HG03159 (cell line): ENCODE measurements at regions not wholly inside any gene's neighbourhood (a gene's known extent, or its start where the extent isn't known, plus 50 kb on each side); places are given as distances from the start of the nearest gene placed in this dataset.

Source experiments
- ATAC-seq: cut with Tn5 transposase; IDR thresholded peaks from one replicate; pipeline ENCODE4 v1.9.1; 2021; ENCODE audit warnings: mild to moderate bottlenecking, moderate library complexity; ENCODE audit not compliant: unreplicated experiment

GRCh38 chr15:94882071-94882712 lies 650.8 kb downstream of the MCTP2 start:
- no peak for ATAC-seq

GRCh38 chr15:94887391-94887790 lies 656.0 kb downstream of the MCTP2 start:
- ATAC-seq, result no peak

GRCh38 chr15:94889153-94889552 lies 657.8 kb downstream of the MCTP2 start:
- ATAC-seq, result no peak

GRCh38 chr15:94893091-94893490 lies 661.7 kb downstream of the MCTP2 start:
- ATAC-seq, result no peak

GRCh38 chr15:94894056-94894455 lies 662.7 kb downstream of the MCTP2 start:
- ATAC-seq, result no peak

- no peak for ATAC-seq
Observed at GRCh38 chr15:94909510-94909909, 678.1 kb downstream of the MCTP2 start.

DNA sequence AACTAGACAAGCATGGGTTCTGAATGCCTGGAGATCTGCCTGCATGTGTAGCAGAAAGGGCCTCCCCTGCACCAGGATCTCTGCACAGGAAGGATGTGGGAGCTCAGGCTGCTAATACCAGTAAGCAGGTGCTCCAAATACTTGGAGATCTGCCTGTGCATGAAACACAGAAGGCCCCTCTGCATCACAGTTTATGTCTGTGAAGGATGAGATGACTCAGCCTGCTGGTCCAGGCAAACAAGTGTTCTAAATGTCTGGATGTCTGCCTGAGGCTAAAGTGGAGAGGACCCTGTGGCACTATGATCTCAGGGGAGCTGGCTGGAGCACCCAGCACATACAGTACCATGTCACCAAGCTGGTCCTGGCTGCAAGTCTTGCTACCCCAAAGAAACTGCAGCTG lies 678.8 kb downstream of the MCTP2 start:
- ATAC-seq, result no peak

GRCh38 chr15:94912760-94913159 lies 681.4 kb downstream of the MCTP2 start:
- ATAC-seq, result no peak

DNA sequence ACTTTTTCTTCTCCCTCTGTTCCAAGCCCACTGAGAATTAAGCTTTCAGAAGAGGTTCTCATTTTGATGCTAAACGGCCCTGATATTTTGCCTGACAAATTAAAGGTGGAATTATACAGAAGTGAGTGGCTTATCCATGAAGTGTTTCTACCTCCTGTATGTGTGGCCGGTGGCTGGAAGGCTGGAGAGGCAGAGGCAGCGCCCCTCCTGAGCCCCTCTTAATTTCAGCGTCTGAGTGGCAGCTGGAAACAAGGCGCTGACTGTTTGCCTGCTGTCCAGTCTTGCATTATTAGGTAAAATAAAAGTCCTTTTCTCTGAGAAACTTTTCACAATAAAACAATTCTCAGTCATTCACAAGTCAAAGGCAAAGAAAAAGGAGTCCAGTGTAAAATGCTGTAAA lies 685.7 kb downstream of the MCTP2 start:
- no peak for ATAC-seq

DNA sequence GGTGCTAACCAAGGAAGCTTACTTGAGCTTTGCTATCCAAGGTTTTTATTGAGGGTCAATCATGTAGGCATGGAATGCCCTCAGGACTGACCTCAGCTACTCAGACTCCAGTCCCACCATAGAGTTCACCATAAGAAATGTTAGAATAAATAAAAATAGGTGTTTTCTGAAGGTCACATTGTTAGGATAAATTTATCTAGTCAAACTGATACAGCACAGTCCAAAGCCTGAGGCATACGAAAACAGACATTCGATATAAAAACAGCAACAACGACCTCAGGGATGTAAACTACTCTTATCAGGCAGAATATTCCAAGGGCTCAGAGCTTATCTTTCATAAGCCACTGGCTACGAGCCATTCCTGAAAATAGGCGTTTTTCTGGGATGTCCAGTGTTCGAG lies 690.6 kb downstream of the MCTP2 start:
- no peak for ATAC-seq

DNA sequence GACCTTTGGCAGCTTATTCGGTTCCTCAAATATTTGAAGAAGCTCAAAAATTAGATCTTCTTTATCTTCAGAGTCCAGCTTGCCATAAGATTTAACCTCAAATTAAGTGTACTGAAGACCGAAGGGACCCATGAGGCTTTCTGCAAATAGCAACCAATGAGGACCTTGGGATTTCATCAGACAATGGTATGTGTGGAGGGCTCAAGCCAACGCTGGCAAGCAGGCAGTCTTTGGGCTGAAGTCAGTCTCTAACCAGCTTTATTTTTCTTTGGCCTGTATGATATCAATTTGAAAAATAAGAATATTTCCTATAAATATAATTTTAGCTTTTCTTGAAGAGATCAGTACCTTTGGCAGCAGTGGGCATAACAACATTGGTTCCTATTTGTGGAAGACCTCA lies 692.7 kb downstream of the MCTP2 start:
- ATAC-seq, result no peak

DNA sequence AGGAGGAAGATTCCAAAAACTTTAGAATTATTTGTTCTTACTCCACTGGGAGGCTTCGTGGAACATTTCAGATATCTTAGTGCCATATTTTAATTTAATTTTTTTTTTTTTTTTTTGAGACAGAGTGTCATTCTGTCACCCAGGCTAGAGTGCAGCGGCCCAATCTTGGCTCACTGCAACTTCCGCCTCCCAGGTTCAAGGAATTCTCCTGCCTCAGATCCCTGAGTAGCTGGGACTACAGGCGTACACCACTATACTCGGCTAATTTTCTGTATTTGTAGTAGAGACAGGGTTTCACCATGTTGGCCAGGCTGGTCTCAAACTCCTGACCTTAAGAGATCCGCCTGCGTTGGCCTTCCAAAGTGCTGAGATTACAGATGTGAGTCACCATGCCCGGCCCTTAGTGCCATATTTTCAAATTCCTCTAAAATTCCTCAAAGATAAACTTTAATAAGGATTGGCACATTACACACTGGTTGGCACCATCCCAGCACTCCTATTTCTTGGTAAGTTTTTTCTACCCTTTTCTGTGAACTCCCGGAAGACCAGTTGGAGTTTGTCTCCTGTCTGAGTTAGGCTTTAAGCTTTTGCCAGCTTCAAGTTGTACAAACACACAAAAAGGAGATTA lies 693.7 kb downstream of the MCTP2 start:
- ATAC-seq, result no peak

GRCh38 chr15:94925680-94926079 lies 694.3 kb downstream of the MCTP2 start:
- ATAC-seq, result no peak

GRCh38 chr15:94927003-94927402 lies 695.6 kb downstream of the MCTP2 start:
- ATAC-seq, result no peak

DNA sequence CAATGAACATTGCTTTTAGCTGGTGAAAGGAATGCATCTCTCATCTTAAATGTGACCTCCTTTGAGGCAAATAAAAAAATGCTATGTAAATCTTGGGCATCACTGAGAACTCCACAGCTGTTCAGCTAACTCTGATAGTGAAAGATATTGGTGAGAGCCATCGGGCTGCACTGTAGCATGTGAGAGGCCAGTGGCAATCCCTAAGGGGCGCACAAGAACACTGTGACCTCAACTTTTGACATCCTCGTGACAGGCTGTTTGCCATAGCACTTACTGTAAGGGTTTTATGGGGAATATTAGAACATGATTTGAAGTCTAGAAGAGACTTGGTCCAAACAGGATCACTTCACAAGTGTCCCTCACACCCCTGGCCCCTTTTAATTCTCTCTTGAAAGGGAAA lies 697.9 kb downstream of the MCTP2 start:
- no peak for ATAC-seq

- no peak for ATAC-seq
Observed at GRCh38 chr15:94930441-94930840, 699.1 kb downstream of the MCTP2 start.

DNA sequence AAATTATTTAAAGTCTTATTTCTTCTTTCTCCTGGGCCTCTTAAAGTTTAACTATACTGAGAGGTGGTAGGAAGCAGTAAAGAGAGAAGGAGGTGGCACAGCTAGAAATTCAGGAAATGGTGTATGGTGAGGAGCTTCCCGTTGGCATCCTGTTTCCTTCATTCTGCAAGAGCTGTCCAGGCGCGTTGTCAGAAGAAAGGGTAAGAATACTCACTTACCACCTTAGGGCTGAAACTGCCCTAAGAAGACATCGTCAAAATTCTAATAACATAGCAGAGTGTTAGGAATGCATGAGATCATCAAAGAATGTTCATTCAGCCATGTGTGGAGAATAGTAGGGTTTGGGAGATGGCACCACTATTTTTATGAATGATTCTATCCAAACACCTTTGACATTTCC lies 699.6 kb downstream of the MCTP2 start:
- ATAC-seq, result no peak

- ATAC-seq, result no peak
Observed at GRCh38 chr15:94934440-94934839, 703.1 kb downstream of the MCTP2 start.

- ATAC-seq, result no peak
Observed at GRCh38 chr15:94937242-94937641, 705.9 kb downstream of the MCTP2 start.

GRCh38 chr15:94943888-94944287 lies 712.5 kb downstream of the MCTP2 start:
- no peak for ATAC-seq

- no peak for ATAC-seq
Observed at GRCh38 chr15:94951538-94951937, 720.2 kb downstream of the MCTP2 start.

DNA sequence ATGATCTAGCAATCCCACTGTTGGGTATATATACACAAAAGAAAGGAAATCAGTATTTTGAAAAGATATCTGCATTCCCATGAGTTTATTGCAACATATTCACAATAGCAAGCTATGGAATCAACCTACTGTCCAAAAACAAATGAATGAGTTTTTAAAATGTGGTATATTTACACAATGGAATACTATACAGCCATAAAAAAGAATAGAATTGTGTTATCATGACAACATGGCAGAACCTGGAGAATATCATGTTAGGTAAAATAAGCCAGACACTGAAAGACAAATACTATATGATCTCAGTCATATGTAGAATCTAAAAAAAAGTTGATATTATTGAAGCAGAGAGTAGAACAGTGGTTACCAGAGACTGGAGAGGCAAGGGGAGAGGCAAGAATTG lies 732.6 kb downstream of the MCTP2 start:
- no peak for ATAC-seq

- no peak for ATAC-seq
Observed at GRCh38 chr15:94965593-94965992, 734.2 kb downstream of the MCTP2 start.
